HG02970 (cell line): ENCODE measurements at regions not wholly inside any gene's neighbourhood (a gene's known extent, or its start where the extent isn't known, plus 50 kb on each side); places are given as distances from the start of the nearest gene placed in this dataset.
"Not testable (repeated sequence)": the region's sequence is repeated elsewhere in the genome, so short reads cannot be mapped to it uniquely, and the experiment has no call there.

Source experiments
- ATAC-seq: cut with Tn5 transposase; IDR thresholded peaks from one replicate; pipeline ENCODE4 v1.9.1; 2021; ENCODE audit warnings: mild to moderate bottlenecking, moderate library complexity, moderate number of reproducible peaks; ENCODE audit not compliant: unreplicated experiment, low FRiP score

GRCh38 chrX:149420566-149420965 lies 84.5 kb downstream of the IDS start:
- ATAC-seq = not testable (repeated sequence)

GRCh38 chrX:149398027-149398426 lies 107.1 kb downstream of the IDS start:
- no peak for ATAC-seq

- ATAC-seq = no peak
These were observed 112.2 kb downstream of the IDS start for GRCh38 chrX:149392921-149393320.

GRCh38 chrX:149383852-149384251 lies 121.3 kb downstream of the IDS start:
- ATAC-seq = no peak

GRCh38 chrX:149374751-149375150 lies 130.4 kb downstream of the IDS start:
- ATAC-seq = no peak

GRCh38 chrX:149372866-149373265 lies 132.2 kb downstream of the IDS start:
- no peak for ATAC-seq

- no peak for ATAC-seq
These were observed 133.1 kb downstream of the IDS start for GRCh38 chrX:149371986-149372385.

- ATAC-seq = no peak
These were observed 135.0 kb downstream of the IDS start for GRCh38 chrX:149370097-149370496.

- no peak for ATAC-seq
These were observed 139.6 kb downstream of the IDS start for GRCh38 chrX:149365552-149365951.

- ATAC-seq = no peak
These were observed 140.0 kb downstream of the IDS start for GRCh38 chrX:149365061-149365460.

GRCh38 chrX:149363965-149364364 lies 141.1 kb downstream of the IDS start:
- ATAC-seq = no peak

- no peak for ATAC-seq
These were observed 158.8 kb downstream of the IDS start for GRCh38 chrX:149346306-149346705.

- no peak for ATAC-seq
These were observed 182.8 kb downstream of the IDS start for GRCh38 chrX:149322316-149322715.

GRCh38 chrX:149313871-149314371 lies 191.2 kb downstream of the IDS start:
- no peak for ATAC-seq

- no peak for ATAC-seq
These were observed 192.1 kb downstream of the IDS start for GRCh38 chrX:149312988-149313387.

GRCh38 chrX:149312097-149312496 lies 193.0 kb downstream of the IDS start:
- ATAC-seq = no peak

- no peak for ATAC-seq
These were observed 202.4 kb downstream of the IDS start for GRCh38 chrX:149302705-149303104.

- ATAC-seq = no peak
These were observed 207.0 kb downstream of the IDS start for GRCh38 chrX:149298111-149298510.

GRCh38 chrX:149296092-149296491 lies 209.0 kb downstream of the IDS start:
- ATAC-seq = no peak

- peak; percentile 74 for ATAC-seq
These were observed 218.2 kb downstream of the IDS start for GRCh38 chrX:149286940-149287349.

- ATAC-seq = no peak
These were observed 220.5 kb downstream of the IDS start for GRCh38 chrX:149284616-149285015.

- no peak for ATAC-seq
These were observed 221.3 kb downstream of the IDS start for GRCh38 chrX:149283853-149284252.

GRCh38 chrX:149282909-149283308 lies 222.2 kb downstream of the IDS start:
- no peak for ATAC-seq
